ENCODE measurements at regions not wholly inside any gene's neighbourhood (a gene's known extent, or its start where the extent isn't known, plus 50 kb on each side); places are given as distances from the start of the nearest gene placed in this dataset.

DNA sequence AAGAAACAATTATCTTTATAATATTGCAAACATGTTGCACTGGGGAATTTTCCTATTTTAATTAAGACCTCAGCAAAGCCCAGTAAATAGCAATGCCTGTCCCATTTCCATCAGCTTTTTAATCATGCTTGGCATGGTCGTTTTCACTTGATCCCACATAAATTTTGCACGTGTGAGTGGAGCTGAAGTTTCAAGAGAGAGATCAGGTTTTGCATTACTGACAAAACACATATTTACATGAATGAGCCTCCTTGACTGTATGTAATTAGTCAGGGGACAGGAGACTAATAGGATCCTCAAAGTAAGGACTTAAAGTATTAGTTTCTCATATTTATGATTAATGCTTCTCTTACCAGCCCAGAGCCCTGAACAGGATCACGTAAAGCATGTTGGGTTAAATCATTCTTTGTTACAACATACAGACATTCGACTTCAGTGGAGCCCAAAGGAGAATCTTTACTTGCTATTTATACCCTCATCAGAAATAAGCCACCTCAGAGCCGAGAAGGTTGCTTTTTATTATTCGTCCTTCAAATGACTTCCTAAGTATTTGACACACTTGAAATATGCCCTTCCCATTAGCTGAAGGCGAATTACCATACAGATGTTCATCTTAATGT is 711.3 kb downstream of the GALR1 start:
- no peak overlapping the region for H3K4me3 ChIP-seq (ENCODE audit: low read depth, low read length)
- TF ChIP-seq, protein P1, sequence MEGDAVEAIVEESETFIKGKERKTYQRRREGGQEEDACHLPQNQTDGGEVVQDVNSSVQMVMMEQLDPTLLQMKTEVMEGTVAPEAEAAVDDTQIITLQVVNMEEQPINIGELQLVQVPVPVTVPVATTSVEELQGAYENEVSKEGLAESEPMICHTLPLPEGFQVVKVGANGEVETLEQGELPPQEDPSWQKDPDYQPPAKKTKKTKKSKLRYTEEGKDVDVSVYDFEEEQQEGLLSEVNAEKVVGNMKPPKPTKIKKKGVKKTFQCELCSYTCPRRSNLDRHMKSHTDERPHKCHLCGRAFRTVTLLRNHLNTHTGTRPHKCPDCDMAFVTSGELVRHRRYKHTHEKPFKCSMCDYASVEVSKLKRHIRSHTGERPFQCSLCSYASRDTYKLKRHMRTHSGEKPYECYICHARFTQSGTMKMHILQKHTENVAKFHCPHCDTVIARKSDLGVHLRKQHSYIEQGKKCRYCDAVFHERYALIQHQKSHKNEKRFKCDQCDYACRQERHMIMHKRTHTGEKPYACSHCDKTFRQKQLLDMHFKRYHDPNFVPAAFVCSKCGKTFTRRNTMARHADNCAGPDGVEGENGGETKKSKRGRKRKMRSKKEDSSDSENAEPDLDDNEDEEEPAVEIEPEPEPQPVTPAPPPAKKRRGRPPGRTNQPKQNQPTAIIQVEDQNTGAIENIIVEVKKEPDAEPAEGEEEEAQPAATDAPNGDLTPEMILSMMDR (IDR thresholded peaks at IDR 0.05; ENCODE audit: borderline replicate concordance, insufficient read depth, low read depth, low read length): no peak

DNA sequence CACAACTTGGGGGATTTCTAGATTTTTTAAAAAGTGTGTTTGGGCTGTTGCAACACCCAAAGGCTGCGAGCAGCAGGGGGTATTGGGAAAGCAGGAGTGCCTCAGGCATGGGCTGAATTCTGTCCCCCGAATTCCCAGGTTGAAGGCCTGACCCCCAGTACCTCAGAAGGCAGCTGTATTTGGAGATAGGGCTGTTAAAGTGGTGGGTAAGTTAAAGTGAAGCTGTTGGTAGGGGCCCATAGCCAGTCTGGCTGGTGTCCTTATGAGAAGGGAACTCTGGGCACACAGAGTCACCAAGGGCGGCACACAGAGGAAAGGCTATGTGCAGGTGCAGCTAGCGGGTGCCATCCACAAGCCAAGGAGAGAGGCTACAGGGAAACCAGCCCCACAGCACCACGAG is 717.4 kb downstream of the GALR1 start:
- TF ChIP-seq, protein P1 (IDR thresholded peaks at IDR 0.05; ENCODE audit: borderline replicate concordance, insufficient read depth, low read depth, low read length): no peak
- H3K4me3 ChIP-seq (ENCODE audit: low read depth, low read length): no peak overlapping the region

DNA sequence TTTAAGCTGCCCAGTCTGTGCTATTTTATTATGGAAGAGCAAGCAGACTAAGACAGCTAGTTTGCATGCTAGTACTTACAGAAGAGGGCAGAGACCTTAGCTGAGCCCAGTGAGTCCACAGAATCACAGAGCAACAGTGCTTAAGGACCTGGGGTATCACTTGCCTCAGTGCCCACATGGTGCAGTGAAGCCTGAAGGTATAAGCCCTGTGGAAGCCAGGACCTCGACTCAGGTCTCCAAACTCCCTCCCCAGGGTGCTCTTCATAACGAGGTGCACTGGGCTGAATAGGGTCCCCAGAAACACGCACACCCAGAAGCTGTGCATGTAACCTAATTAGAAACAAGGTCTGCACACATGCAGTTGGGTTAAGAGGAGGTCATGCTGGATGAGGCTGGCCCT is 718.1 kb downstream of the GALR1 start:
- H3K4me3 ChIP-seq (ENCODE audit: low read depth, low read length): no peak overlapping the region
- TF ChIP-seq, protein P1 (IDR thresholded peaks at IDR 0.05; ENCODE audit: borderline replicate concordance, insufficient read depth, low read depth, low read length): no peak

DNA sequence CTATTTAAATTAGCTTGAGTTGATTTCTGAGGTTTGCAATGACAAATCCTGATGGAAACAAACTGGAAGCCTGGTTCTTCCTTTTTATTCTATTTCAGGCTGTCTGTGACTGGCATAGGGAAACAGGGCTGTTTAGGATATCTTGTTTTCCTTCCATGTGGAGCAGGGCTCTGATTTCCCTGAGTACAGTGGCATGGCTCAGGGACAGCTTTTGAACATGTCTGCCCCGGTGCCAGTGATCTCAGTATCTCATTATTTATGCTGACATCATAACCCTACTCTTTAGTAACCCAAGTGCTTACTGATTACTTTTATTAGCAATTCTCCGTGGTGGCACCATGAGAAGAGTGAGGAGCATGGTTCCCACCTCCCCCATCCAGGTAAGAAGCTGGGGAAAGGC is 720.3 kb downstream of the GALR1 start:
- no peak overlapping the region for H3K4me3 ChIP-seq (ENCODE audit: low read depth, low read length)
- TF ChIP-seq, protein P1 (IDR thresholded peaks at IDR 0.05; ENCODE audit: borderline replicate concordance, insufficient read depth, low read depth, low read length): no peak

DNA sequence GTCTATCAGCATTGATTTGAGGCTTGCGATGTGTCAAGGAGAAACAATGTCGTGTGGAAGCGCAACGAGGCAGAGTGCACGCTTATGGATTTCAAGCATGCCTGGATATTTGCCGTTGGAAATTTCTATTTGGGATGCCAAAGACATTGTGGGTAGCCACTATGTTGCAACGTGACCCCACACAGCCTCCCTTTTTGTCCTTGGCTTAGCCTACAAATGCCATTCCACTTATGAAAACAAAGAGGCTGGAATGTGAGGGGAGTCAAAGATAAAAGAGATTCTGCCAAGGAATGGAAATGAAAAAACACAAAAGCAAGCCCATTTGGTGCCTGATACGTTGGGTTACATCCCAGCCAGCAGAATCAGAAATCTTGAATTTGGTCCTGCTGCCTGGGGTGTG is 721.2 kb downstream of the GALR1 start:
- TF ChIP-seq, protein P1 (IDR thresholded peaks at IDR 0.05; ENCODE audit: borderline replicate concordance, insufficient read depth, low read depth, low read length): no peak
- no peak overlapping the region for H3K4me3 ChIP-seq (ENCODE audit: low read depth, low read length)

DNA sequence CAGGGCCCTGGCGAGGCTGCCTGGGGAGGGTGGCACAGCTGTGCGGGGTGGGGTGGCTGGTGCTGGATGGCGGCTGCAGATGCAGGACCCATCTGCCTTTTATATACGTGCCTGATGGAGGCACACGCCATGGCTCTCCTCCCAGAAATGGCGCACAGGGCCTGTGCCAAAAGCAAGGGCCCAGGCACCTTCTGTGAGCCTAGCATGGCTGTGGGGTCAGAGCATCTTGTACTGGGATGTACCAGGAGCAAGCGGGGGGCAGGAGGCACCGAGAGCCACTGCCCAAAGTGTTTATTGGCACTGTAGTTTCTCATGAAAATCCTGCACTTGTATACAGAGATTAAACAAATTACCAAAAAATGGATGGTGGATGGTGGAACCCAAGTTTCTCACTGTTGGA is 724.1 kb downstream of the GALR1 start:
- TF ChIP-seq, protein P1 (IDR thresholded peaks at IDR 0.05; ENCODE audit: borderline replicate concordance, insufficient read depth, low read depth, low read length): no peak
- H3K4me3 ChIP-seq (ENCODE audit: low read depth, low read length): no peak overlapping the region

DNA sequence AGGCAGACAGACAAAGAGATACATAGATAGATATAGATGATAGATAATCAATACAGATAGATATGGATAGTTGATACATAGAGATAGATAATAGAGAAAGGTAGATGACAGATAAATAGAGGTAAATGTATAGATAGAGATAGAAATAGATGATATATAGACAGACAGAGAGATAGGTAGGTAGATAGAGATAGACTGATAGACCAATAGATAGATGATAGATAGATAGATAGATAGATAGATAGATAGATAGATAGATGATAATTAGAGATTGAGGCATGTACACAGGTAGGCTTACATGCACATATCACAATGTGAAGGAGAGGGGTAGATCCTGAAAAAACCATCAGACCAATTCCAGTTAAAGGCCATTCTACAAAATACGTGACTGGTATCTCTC is 724.7 kb downstream of the GALR1 start:
- TF ChIP-seq, protein P1 (IDR thresholded peaks at IDR 0.05; ENCODE audit: borderline replicate concordance, insufficient read depth, low read depth, low read length): no peak
- no peak overlapping the region for H3K4me3 ChIP-seq (ENCODE audit: low read depth, low read length)
